Endothelial cell of umbilical vein (primary cell): ENCODE measurements at regions not wholly inside any gene's neighbourhood (a gene's known extent, or its start where the extent isn't known, plus 50 kb on each side); places are given as distances from the start of the nearest gene placed in this dataset.

Experiments used
- BruUV-seq: library from RNA; stranded (reverse); fragments of 400-500 nt; replicated peaks from 2 replicates; lab custom pipeline; 2021; lab: Mats Ljungman, UMichigan
- CTCF ChIA-PET: fragments of 300-600, 350-600 bp; sonication (Branson Sonifier 250); formaldehyde crosslinking; loops from one replicate; lab custom pipeline; 2021; ENCODE audit warnings: antibody characterized with exemption, inconsistent platforms; lab: Charles Lee
- POLR2A ChIA-PET: fragments of 300-600, 350-600 bp; sonication (Branson Sonifier 250); formaldehyde crosslinking; loops from one replicate; lab custom pipeline; 2021; ENCODE audit warnings: antibody characterized with exemption, inconsistent platforms; lab: Charles Lee
- DNase-seq: peaks from one replicate; pipeline ENCODE4 v3.0.0-alpha.2; 2011; ENCODE audit warnings: low read depth, low spot score
- FAIRE-seq: peaks from 2 replicates; lab custom pipeline; 2011; peaks lifted over from hg19 to GRCh38; lab: Jason Lieb, UNC
- H2AFZ ChIP-seq: 2 replicates; pipeline ENCODE4 v1.6.0; 2012; ENCODE audit warnings: low read depth, low read length, control low read depth, inconsistent platforms
- H3K27ac ChIP-seq: 2 replicates; pipeline ENCODE4 v1.5.1; 2011; ENCODE audit warnings: low read depth, mild to moderate bottlenecking, control low read depth, low read length, moderate library complexity; ENCODE audit not compliant: insufficient read depth
- H3K27me3 ChIP-seq, 2 experiments: 2 replicates each; pipeline versions ENCODE4 v1.6.0 to v1.6.1; 2011; ENCODE audit warnings: low read length in 2 of 2, mixed read lengths in 1 of 2; ENCODE audit not compliant: control insufficient read depth in 2 of 2, insufficient read depth in 2 of 2
- H3K36me3 ChIP-seq, 2 experiments: 2 replicates in 1 of 2; 3 replicates in 1 of 2; pipeline ENCODE4 v1.5.1; 2011; ENCODE audit warnings: low read length in 2 of 2, mild to moderate bottlenecking in 1 of 2, moderate library complexity in 1 of 2; ENCODE audit not compliant: control insufficient read depth in 2 of 2, insufficient read depth in 2 of 2; ENCODE audit errors: extremely low read depth in 1 of 2
- H3K4me1 ChIP-seq: 3 replicates; pipeline ENCODE4 v1.5.1; 2011; ENCODE audit warnings: mild to moderate bottlenecking, low read length; ENCODE audit not compliant: control insufficient read depth, insufficient read depth; ENCODE audit errors: extremely low read depth
- H3K4me2 ChIP-seq: 2 replicates; pipeline ENCODE4 v1.6.1; 2011; ENCODE audit warnings: low read length, control low read depth, mixed read lengths; ENCODE audit not compliant: insufficient read depth
- H3K4me3 ChIP-seq, 3 experiments: fragments of 200-600 bp in 1 of 3; sonication (generic), shearing (Covaris generic) in 1 of 3; replicated peaks in 1 of 3; 2 replicates each; pipeline ENCODE4 v1.5.1; 2011 to 2016; ENCODE audit warnings: control low read depth in 3 of 3, low read length in 3 of 3, mild to moderate bottlenecking in 2 of 3, inconsistent platforms in 1 of 3, low read depth in 1 of 3, moderate library complexity in 1 of 3; ENCODE audit not compliant: insufficient read depth in 1 of 3
- H3K79me2 ChIP-seq: 2 replicates; pipeline ENCODE4 v1.6.0; 2012; ENCODE audit warnings: low read length, inconsistent platforms; ENCODE audit not compliant: control insufficient read depth, insufficient read depth
- H3K9ac ChIP-seq: replicated peaks from 2 replicates; pipeline ENCODE3; 2011; ENCODE audit warnings: low read length, control low read depth; ENCODE audit not compliant: insufficient read depth; ENCODE audit errors: extremely low read depth
- H3K9me1 ChIP-seq: replicated peaks from 3 replicates; pipeline ENCODE4 v1.6.0; 2011; ENCODE audit warnings: mild to moderate bottlenecking, low read length; ENCODE audit not compliant: control insufficient read depth, insufficient read depth; ENCODE audit errors: extremely low read depth
- H3K9me3 ChIP-seq: replicated peaks from 2 replicates; pipeline ENCODE4 v1.5.1; 2012; ENCODE audit warnings: low read length, inconsistent platforms; ENCODE audit not compliant: control insufficient read depth, insufficient read depth
- H4K20me1 ChIP-seq: replicated peaks from 2 replicates; pipeline ENCODE3; 2011; ENCODE audit warnings: mild to moderate bottlenecking, low read length; ENCODE audit not compliant: control insufficient read depth, insufficient read depth; ENCODE audit errors: extremely low read depth
- CTCF ChIP-seq, 2 donors: IDR thresholded peaks; 1 replicate in 1 of 2; 2 replicates in 1 of 2; pipeline ENCODE4 v1.5.1; 2011; ENCODE audit warnings: low read length in 2 of 2, mild to moderate bottlenecking in 2 of 2, moderate library complexity in 2 of 2, control low read depth in 1 of 2, inconsistent platforms in 1 of 2, low read depth in 1 of 2; ENCODE audit not compliant: insufficient read depth in 1 of 2; ENCODE audit errors: extremely low read depth in 1 of 2
- EZH2 ChIP-seq: IDR thresholded peaks from 2 replicates; pipeline ENCODE4 v1.6.1; 2012; ENCODE audit warnings: borderline replicate concordance, low read depth, mild to moderate bottlenecking, moderate library complexity, low read length, inconsistent platforms; ENCODE audit not compliant: severe bottlenecking
- FOS ChIP-seq: IDR thresholded peaks from 2 replicates; pipeline ENCODE4 v1.6.1; 2011; ENCODE audit warnings: mild to moderate bottlenecking, low read length, moderate library complexity, borderline replicate concordance; ENCODE audit not compliant: insufficient read depth
- GATA2 ChIP-seq: IDR thresholded peaks from 2 replicates; pipeline ENCODE4 v1.7.0; 2011; ENCODE audit warnings: low read depth, mild to moderate bottlenecking, moderate library complexity, mixed read lengths, low read length; ENCODE audit not compliant: insufficient read length, insufficient read depth
- JUN ChIP-seq: IDR thresholded peaks from 2 replicates; pipeline ENCODE4 v1.6.1; 2011; ENCODE audit warnings: borderline replicate concordance, low read depth; ENCODE audit not compliant: insufficient read length, insufficient read depth
- MAX ChIP-seq: IDR thresholded peaks from 2 replicates; pipeline ENCODE4 v1.6.1; 2011; ENCODE audit not compliant: insufficient read depth, insufficient read length
- MYC ChIP-seq: IDR thresholded peaks from one replicate; pipeline ENCODE4 v1.6.1; 2011; ENCODE audit warnings: mild to moderate bottlenecking, low read depth, low read length
- POLR2A ChIP-seq: IDR thresholded peaks from 2 replicates; pipeline ENCODE4 v1.6.1; 2012; ENCODE audit warnings: low read depth, mild to moderate bottlenecking, control low read depth, low read length
- POLR2AphosphoS5 ChIP-seq: IDR thresholded peaks from 2 replicates; pipeline ENCODE4 v1.6.1; 2012; ENCODE audit warnings: low read depth, mild to moderate bottlenecking, control low read depth, low read length, moderate library complexity; ENCODE audit not compliant: insufficient read depth
- dilution Hi-C: fragments of 300-500 bp; cut with MboI; formaldehyde crosslinking; loops from one replicate; pipeline ENCODE4 v1.15.0; 2019; ENCODE audit warnings: low sequenced_read_pairs; ENCODE audit not compliant: extremely low pct_ligation_motif_present
- intact Hi-C: fragments of 100-400 bp; cut with micrococcal nuclease; formaldehyde crosslinking; loops from one replicate; pipeline ENCODE4 v1.10.0; 2022

- no peaks in the 10 kb centered on the region for H3K9me3 ChIP-seq
- H3K36me3 ChIP-seq = no peaks in the 10 kb centered on the region
- no peak overlapping the region for H3K4me3 ChIP-seq
- no TSS peak for BruUV-seq
- no peaks in the 10 kb centered on the region for H3K79me2 ChIP-seq
- peak; percentile 76 for DNase-seq
- no peak overlapping the region for H3K4me2 ChIP-seq
- no peak overlapping the region for H3K27ac ChIP-seq
- peaks cover 5% of the 10 kb centered on the region for H3K4me1 ChIP-seq
- dilution Hi-C loops = no loop called here
- peak; percentile 93 for FAIRE-seq
- H3K27me3 ChIP-seq = no peaks in the 10 kb centered on the region
- POLR2A ChIA-PET = no interaction called here
- no peak overlapping the region for H3K9ac ChIP-seq
- intact Hi-C loops = no loop called here
- H4K20me1 ChIP-seq = no peaks in the 10 kb centered on the region
- peak overlapping the region; percentile 78 for H2AFZ ChIP-seq
- CTCF ChIA-PET = interaction anchor here (2.7 kb wide), 1 partner anchor 13 kb away, joined by 12 read pairs; no protein-coding TSS in a partner anchor
- TF ChIP-seq FOS (peak; percentile 76), MAX (no peak)
- H3K9me1 ChIP-seq = no peaks in the 10 kb centered on the region
Measured at GRCh38 chr5:112479418-112479817, 60.3 kb upstream of the EPB41L4A start.

GRCh38 chr5:112480501-112480900 lies 61.4 kb upstream of the EPB41L4A start:
- Histone ChIP-seq H3K4me2 (no peak overlapping the region), H3K27me3 (no peaks in the 10 kb centered on the region), H3K36me3 (no peaks in the 10 kb centered on the region), H3K9me1 (no peaks in the 10 kb centered on the region), H3K9me3 (no peaks in the 10 kb centered on the region), H3K4me1 (peaks cover 11% of the 10 kb centered on the region), H4K20me1 (no peaks in the 10 kb centered on the region), H3K79me2 (no peaks in the 10 kb centered on the region), H3K4me3 (no peak overlapping the region), H3K9ac (no peak overlapping the region), H3K27ac (no peak overlapping the region), H2AFZ (no peak overlapping the region)
- TF ChIP-seq POLR2A (no peak), EZH2 (no peak), JUN (no peak), MYC (no peak), GATA2 (no peak), FOS (no peak), MAX (no peak), POLR2AphosphoS5 (no peak), CTCF (IDR thresholded peaks at IDR 0.05; ENCODE audit: extremely low read depth in 1 of 2, insufficient read depth in 1 of 2, low read depth in 1 of 2, low read length in 2 of 2) (no peak)
- intact Hi-C loops (no loop called here), dilution Hi-C loops (no loop called here)
- ChIA-PET POLR2A (no interaction called here), CTCF (interaction anchor here (2.7 kb wide), 1 partner anchor 12 kb away, joined by 12 read pairs; no protein-coding TSS in a partner anchor)
- no peak for DNase-seq
- BruUV-seq = no TSS peak
- no peak for FAIRE-seq
